Upper lobe of left lung (tissue), 4 donors: ENCODE measurements at regions not wholly inside any gene's neighbourhood (a gene's known extent, or its start where the extent isn't known, plus 50 kb on each side); places are given as distances from the start of the nearest gene placed in this dataset.

Experiments
- EP300 ChIP-seq, 4 donors: sonication (generic); formaldehyde crosslinking; IDR thresholded peaks; one replicate each; pipeline ENCODE4 v1.5.1; 2017; ENCODE audit warnings: antibody characterized with exemption in 4 of 4, control low read depth in 2 of 4
- POLR2A ChIP-seq, 4 donors: fragments of 450-650 bp; IDR thresholded peaks; one replicate each; pipeline ENCODE4 v1.5.1; 2016 to 2017; ENCODE audit warnings: antibody characterized with exemption in 4 of 4, mild to moderate bottlenecking in 2 of 4
- TF ChIP-seq, protein P1 (sequence below), 6 experiments: fragments of 450-650 bp in 4 of 6; fragments of 200-600 bp in 2 of 6; sonication (generic) in 2 of 6; IDR thresholded peaks; one replicate each; pipeline ENCODE4 v1.5.1; 2016 to 2019; ENCODE audit warnings: antibody characterized with exemption in 6 of 6

DNA sequence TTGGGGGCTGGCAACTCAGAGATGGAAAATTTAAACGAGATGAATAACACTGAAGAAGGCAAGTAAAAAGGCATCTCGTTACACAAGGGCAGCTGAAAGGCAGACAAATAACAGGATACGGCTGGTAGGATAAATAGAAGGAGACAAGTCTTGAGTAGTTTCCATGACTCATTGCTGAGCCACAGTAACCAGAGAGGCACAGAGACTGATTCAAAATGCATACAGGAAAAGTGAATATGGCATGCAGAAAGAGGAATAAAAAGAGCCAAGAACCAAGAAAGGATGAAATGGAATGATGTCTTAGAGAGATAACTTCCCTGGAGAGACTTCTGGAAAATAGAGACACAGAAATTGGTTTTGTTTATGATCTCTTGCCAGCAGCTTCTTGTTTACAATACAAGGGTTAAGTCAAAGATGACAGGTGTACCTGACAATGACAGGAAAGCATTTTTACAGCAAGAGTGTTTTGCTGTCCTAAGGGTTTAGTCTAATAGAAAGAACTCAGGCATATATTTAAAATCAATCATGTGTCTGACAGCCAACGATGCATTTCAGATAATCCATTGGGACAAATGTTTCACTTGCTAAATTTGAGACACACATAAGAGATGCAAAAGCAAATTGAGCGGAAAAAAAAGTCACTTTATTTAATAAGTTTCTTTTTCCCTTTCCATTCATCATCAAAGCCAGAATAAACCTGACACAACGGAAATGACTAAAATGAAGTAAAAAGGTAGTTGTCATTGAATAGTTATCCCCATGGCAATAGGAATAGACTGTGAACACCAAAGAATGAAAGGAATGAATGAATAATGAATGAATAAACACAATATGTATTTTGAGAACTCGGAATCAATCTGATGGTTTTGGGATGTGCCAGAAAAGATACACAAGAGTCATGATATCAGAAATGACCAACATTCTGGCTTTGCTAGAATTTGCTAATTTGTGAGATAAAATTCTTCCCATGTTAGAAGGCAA is 68.0 kb upstream of the KCNQ5 start:
- no peak for TF ChIP-seq POLR2A (IDR thresholded peaks at IDR 0.05)
- TF ChIP-seq, protein P1, sequence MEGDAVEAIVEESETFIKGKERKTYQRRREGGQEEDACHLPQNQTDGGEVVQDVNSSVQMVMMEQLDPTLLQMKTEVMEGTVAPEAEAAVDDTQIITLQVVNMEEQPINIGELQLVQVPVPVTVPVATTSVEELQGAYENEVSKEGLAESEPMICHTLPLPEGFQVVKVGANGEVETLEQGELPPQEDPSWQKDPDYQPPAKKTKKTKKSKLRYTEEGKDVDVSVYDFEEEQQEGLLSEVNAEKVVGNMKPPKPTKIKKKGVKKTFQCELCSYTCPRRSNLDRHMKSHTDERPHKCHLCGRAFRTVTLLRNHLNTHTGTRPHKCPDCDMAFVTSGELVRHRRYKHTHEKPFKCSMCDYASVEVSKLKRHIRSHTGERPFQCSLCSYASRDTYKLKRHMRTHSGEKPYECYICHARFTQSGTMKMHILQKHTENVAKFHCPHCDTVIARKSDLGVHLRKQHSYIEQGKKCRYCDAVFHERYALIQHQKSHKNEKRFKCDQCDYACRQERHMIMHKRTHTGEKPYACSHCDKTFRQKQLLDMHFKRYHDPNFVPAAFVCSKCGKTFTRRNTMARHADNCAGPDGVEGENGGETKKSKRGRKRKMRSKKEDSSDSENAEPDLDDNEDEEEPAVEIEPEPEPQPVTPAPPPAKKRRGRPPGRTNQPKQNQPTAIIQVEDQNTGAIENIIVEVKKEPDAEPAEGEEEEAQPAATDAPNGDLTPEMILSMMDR (IDR thresholded peaks at IDR 0.05), result no peak
- no peak for TF ChIP-seq EP300 (IDR thresholded peaks at IDR 0.05)
